ENCODE measurements at regions not wholly inside any gene's neighbourhood (a gene's known extent, or its start where the extent isn't known, plus 50 kb on each side); places are given as distances from the start of the nearest gene placed in this dataset.

GRCh38 chr2:224211791-224212190, 172.7 kb upstream of the SERPINE2 start:
- Histone ChIP-seq H4K5ac (ENCODE audit: insufficient read length, low read depth, low read length) (no peak overlapping the region), H3K18ac (ENCODE audit: insufficient read length, low read depth, low read length) (no peak overlapping the region), H2BK20ac (ENCODE audit: low read depth, low read length, poor library complexity, severe bottlenecking) (no peak overlapping the region), H3K23ac (ENCODE audit: insufficient read length, low read depth, low read length) (no peak overlapping the region), H3K27me3 (ENCODE audit: insufficient read depth, low read length) (no peaks in the 10 kb centered on the region), H2AFZ (ENCODE audit: low read length) (no peak overlapping the region), H3K9ac (ENCODE audit: extremely low read depth, insufficient read length, low read length) (no peak overlapping the region), H2AK5ac (ENCODE audit: insufficient read length, low read length) (no peak overlapping the region), H2BK5ac (ENCODE audit: insufficient read length, low read length) (no peak overlapping the region), H3K27ac (ENCODE audit: insufficient read length, low read depth, low read length) (no peak overlapping the region), H3T11ph (ENCODE audit: low read length) (no peak overlapping the region), H3K79me2 (ENCODE audit: insufficient read depth, low read length) (no peaks in the 10 kb centered on the region), H2BK15ac (ENCODE audit: low read depth, low read length) (no peak overlapping the region), H3K4ac (ENCODE audit: low read depth, low read length) (no peak overlapping the region), H2BK12ac (ENCODE audit: insufficient read length, low read depth, low read length) (no peak overlapping the region), H2BK120ac (ENCODE audit: low read depth, low read length, poor library complexity, severe bottlenecking) (no peak overlapping the region), H3K79me1 (ENCODE audit: insufficient read depth, low read depth, low read length, poor library complexity, severe bottlenecking) (no peaks in the 10 kb centered on the region), H4K91ac (ENCODE audit: insufficient read length, low read depth, low read length) (no peak overlapping the region), H3K9me3 (ENCODE audit: control insufficient read depth, low read depth, low read length) (no peaks in the 10 kb centered on the region), H3K4me1 (ENCODE audit: insufficient read depth, low read length) (peaks cover 5% of the 10 kb centered on the region), H4K8ac (replicated peaks; ENCODE audit: insufficient read length, low read depth, low read length) (no peak overlapping the region), H3K14ac (ENCODE audit: insufficient read depth, low read length) (no peak overlapping the region), H3K23me2 (ENCODE audit: insufficient read length, low read depth, low read length, poor library complexity, severe bottlenecking) (no peaks in the 10 kb centered on the region), H4K20me1 (ENCODE audit: control insufficient read depth, insufficient read depth, insufficient read length) (no peaks in the 10 kb centered on the region), H3K4me2 (ENCODE audit: insufficient read depth, insufficient read length, low read length) (no peak overlapping the region), H3K56ac (ENCODE audit: insufficient read length, low read depth, low read length) (no peak overlapping the region)
- no peak overlapping the region for H3K4me3 Mint-ChIP-seq
- WGBS (ENCODE audit: extremely low coverage, insufficient read length, low lambda C conversion rate), result no CpG with 5 or more reads among the region's 4 CpGs
- H3K27me3 Mint-ChIP-seq (ENCODE audit: low read depth), result no peaks in the 10 kb centered on the region
- DNase-seq, result no peak
- no peak overlapping the region for H3K27ac Mint-ChIP-seq
- no peaks in the 10 kb centered on the region for H3K36me3 Mint-ChIP-seq (ENCODE audit: insufficient read depth in 1 of 3, low read depth in 3 of 3)
- H3K4me1 Mint-ChIP-seq, result peaks cover 17 to 27% of the 10 kb centered on the region in 2 experiments
- H3K9me3 Mint-ChIP-seq, result no peaks in the 10 kb centered on the region; a peak in 1 of 5 replicates
- no peak for TF ChIP-seq CTCF (conservative IDR thresholded peaks at IDR 0.05)

Data from H9 (cell line).